ENCODE measurements at regions not wholly inside any gene's neighbourhood (a gene's known extent, or its start where the extent isn't known, plus 50 kb on each side); places are given as distances from the start of the nearest gene placed in this dataset.
A peak's percentile ranks its signal among the peaks of the same experiment; 100 is the strongest.

DNA sequence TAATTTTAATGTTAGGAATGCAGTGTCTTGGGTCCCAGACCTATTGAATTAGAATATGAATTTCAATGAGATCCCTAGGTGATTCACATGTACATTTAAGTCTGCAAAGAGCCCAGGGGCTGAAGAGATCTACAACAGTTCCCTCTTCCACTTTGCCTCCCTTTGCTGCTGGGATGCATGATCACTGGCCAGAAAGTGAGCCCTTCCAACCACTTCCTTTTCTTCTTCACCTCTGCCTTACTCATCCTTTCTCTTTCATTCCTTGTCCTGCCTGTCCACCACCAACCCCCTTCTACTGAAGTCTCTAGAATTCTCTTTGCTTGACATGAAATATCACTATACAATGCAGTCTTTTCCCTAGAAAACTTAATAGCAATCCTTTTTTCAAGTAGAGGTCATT is 222.4 kb upstream of the LRIG1 start:
- intact Hi-C loops (cut with DNase I), result no loop called here
- H3K4me1 ChIP-seq (ENCODE audit: control insufficient read depth, insufficient read depth, low read length), result no peaks in the 10 kb centered on the region
- no peaks in the 10 kb centered on the region for H3K9me3 ChIP-seq (ENCODE audit: control insufficient read depth, low read length)
- no peaks in the 10 kb centered on the region for H3K27me3 ChIP-seq (ENCODE audit: control insufficient read depth, insufficient read depth)
- DNase-seq (no peak), ATAC-seq (no peak)
- no peak overlapping the region for H3K27ac ChIP-seq (ENCODE audit: low read length)
- no peak overlapping the region for H3K4me3 ChIP-seq (ENCODE audit: low read length)

DNA sequence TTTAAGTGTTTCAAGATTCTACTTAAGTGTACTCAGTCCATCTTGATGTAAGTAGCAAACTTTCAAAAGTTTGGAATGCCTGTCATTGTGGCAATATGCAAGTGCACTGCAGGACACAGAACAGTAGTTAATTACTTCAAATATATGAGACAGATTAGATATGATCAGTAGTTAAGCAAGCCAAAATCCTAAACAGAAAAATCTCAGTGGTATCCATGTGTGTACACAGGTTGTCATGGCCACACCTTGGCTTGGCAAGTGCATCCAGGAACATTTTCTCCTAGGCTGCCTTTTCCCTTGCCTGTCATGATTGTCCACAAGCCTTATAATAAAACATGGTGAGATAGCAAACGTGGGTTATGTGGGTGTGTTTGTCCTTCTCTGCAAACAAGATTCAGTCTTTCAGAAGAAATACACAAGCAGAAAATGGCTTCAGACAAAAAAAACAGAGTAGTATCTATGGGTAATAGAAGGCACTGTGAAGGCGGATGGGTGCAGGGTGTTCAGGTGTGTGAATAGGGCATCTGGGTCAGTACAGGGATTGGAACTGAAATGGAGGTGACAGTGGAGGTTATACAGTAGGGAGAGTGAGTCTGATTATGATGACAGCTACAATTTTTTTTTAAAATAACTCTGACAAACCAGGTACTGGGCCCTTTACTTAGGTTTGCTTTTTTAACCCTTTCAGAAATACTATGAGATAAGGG is 229.0 kb upstream of the LRIG1 start:
- no peak for DNase-seq
- ATAC-seq, result no peak
- Histone ChIP-seq H3K9me3 (ENCODE audit: control insufficient read depth, low read length) (no peaks in the 10 kb centered on the region), H3K27ac (ENCODE audit: low read length) (no peak overlapping the region), H3K4me1 (ENCODE audit: control insufficient read depth, insufficient read depth, low read length) (no peaks in the 10 kb centered on the region), H3K4me3 (ENCODE audit: low read length) (no peak overlapping the region), H3K27me3 (ENCODE audit: control insufficient read depth, insufficient read depth) (peaks cover 2% of the 10 kb centered on the region)
- 66% methylated on average over 2 of the region's 2 CpGs for WGBS
- intact Hi-C loops (cut with DNase I), result no loop called here

- Histone ChIP-seq H3K4me1 (ENCODE audit: control insufficient read depth, insufficient read depth, low read length) (no peaks in the 10 kb centered on the region), H3K4me3 (ENCODE audit: low read length) (no peak overlapping the region), H3K27ac (ENCODE audit: low read length) (no peak overlapping the region), H3K9me3 (ENCODE audit: control insufficient read depth, low read length) (no peaks in the 10 kb centered on the region), H3K27me3 (ENCODE audit: control insufficient read depth, insufficient read depth) (peaks cover 2% of the 10 kb centered on the region)
- WGBS, result 70% methylated on average over 7 of the region's 7 CpGs
- intact Hi-C loops (cut with DNase I), result no loop called here
- ATAC-seq (no peak), DNase-seq (no peak)
Measured at GRCh38 chr3:66738625-66739365, 238.0 kb upstream of the LRIG1 start.

GRCh38 chr3:66740260-66740659 is 239.4 kb upstream of the LRIG1 start:
- no peak overlapping the region for H3K4me3 ChIP-seq (ENCODE audit: low read length)
- no peaks in the 10 kb centered on the region for H3K4me1 ChIP-seq (ENCODE audit: control insufficient read depth, insufficient read depth, low read length)
- no peaks in the 10 kb centered on the region for H3K9me3 ChIP-seq (ENCODE audit: control insufficient read depth, low read length)
- 88% methylated on average over 4 of the region's 4 CpGs for WGBS
- no peak for ATAC-seq
- intact Hi-C loops (cut with DNase I), result no loop called here
- no peak overlapping the region for H3K27ac ChIP-seq (ENCODE audit: low read length)
- peaks cover 2% of the 10 kb centered on the region for H3K27me3 ChIP-seq (ENCODE audit: control insufficient read depth, insufficient read depth)
- DNase-seq, result no peak

GRCh38 chr3:66744521-66744920 is 243.7 kb upstream of the LRIG1 start:
- 95% methylated on average over 1 of the region's 1 CpG for WGBS
- no peak for ATAC-seq
- Histone ChIP-seq H3K4me1 (ENCODE audit: control insufficient read depth, insufficient read depth, low read length) (no peaks in the 10 kb centered on the region), H3K4me3 (ENCODE audit: low read length) (no peak overlapping the region), H3K27me3 (ENCODE audit: control insufficient read depth, insufficient read depth) (peaks cover 2% of the 10 kb centered on the region), H3K9me3 (ENCODE audit: control insufficient read depth, low read length) (no peaks in the 10 kb centered on the region), H3K27ac (ENCODE audit: low read length) (no peak overlapping the region)
- intact Hi-C loops (cut with DNase I), result no loop called here
- no peak for DNase-seq

DNA sequence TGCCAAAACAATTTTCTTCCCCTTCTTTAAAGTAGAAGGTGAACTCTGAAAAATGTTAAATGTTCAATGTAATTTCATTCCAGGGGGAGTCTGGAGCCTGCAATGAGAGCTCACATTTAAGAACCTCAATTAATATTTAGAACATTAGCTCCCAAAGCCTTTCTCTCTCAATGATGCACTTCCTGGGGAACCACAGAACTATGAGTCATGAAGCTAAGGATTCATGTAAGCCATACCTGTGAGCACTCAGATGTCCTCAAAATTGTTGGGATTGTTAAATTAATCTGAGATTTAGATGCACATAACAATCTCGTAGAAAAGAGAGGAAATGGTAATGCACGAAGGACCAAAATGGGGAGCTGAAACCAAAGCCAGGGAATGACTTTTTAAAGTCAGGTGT is 244.2 kb upstream of the LRIG1 start:
- intact Hi-C loops (cut with DNase I), result no loop called here
- Histone ChIP-seq H3K4me3 (ENCODE audit: low read length) (no peak overlapping the region), H3K27me3 (ENCODE audit: control insufficient read depth, insufficient read depth) (peaks cover 2% of the 10 kb centered on the region), H3K27ac (ENCODE audit: low read length) (no peak overlapping the region), H3K9me3 (ENCODE audit: control insufficient read depth, low read length) (no peaks in the 10 kb centered on the region), H3K4me1 (ENCODE audit: control insufficient read depth, insufficient read depth, low read length) (no peaks in the 10 kb centered on the region)
- no peak for ATAC-seq
- DNase-seq, result no peak
- WGBS, result 91% methylated on average over 2 of the region's 2 CpGs

GRCh38 chr3:66747261-66747660 is 246.4 kb upstream of the LRIG1 start:
- H3K4me3 ChIP-seq (ENCODE audit: low read length), result no peak overlapping the region
- DNase-seq (no peak), ATAC-seq (no peak)
- no peak overlapping the region for H3K27ac ChIP-seq (ENCODE audit: low read length)
- H3K9me3 ChIP-seq (ENCODE audit: control insufficient read depth, low read length), result no peaks in the 10 kb centered on the region
- no peaks in the 10 kb centered on the region for H3K27me3 ChIP-seq (ENCODE audit: control insufficient read depth, insufficient read depth)
- intact Hi-C loops (cut with DNase I), result no loop called here
- no peaks in the 10 kb centered on the region for H3K4me1 ChIP-seq (ENCODE audit: control insufficient read depth, insufficient read depth, low read length)
- 68% methylated on average over 6 of the region's 6 CpGs for WGBS

GRCh38 chr3:66747696-66748095 is 246.9 kb upstream of the LRIG1 start:
- intact Hi-C loops (cut with DNase I), result no loop called here
- Histone ChIP-seq H3K4me1 (ENCODE audit: control insufficient read depth, insufficient read depth, low read length) (no peaks in the 10 kb centered on the region), H3K9me3 (ENCODE audit: control insufficient read depth, low read length) (no peaks in the 10 kb centered on the region), H3K27me3 (ENCODE audit: control insufficient read depth, insufficient read depth) (no peaks in the 10 kb centered on the region), H3K4me3 (ENCODE audit: low read length) (no peak overlapping the region), H3K27ac (ENCODE audit: low read length) (no peak overlapping the region)
- ATAC-seq, result no peak
- DNase-seq, result no peak
- 66% methylated on average over 4 of the region's 4 CpGs for WGBS

DNA sequence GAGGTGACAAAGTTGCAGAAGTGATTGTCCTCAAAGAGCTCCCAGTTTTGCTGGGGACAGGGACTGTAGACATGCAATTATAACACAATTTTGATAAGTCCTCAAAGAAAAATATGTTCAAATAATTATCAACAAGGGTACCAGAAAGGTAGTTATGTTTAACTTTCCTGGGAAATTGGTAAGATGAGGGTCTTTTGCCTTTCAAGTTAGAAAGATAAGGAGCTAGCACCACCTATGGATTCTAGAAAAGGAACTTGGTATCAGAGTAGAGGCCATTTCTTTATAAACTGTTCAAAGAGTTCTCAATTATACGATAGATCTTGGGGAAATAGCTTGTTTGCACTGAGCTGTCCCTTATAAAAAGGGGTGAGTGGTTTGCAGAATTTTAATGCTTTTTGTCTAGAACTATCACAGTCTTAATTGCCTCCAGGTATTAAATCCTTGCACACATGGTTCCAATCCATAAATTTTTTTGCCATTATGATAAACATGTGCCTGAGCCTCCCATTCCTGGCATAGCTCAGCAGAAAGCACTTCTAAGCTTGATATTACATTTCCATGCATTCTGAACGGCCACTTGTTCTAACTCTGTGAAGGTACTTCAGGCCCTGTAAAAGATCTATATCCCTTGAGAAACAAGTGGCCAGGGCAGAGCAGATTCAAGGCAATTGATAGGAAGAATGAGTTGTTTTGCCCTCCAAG is 247.5 kb upstream of the LRIG1 start:
- Histone ChIP-seq H3K27ac (ENCODE audit: low read length) (no peak overlapping the region), H3K4me1 (ENCODE audit: control insufficient read depth, insufficient read depth, low read length) (no peaks in the 10 kb centered on the region), H3K4me3 (ENCODE audit: low read length) (no peak overlapping the region), H3K9me3 (ENCODE audit: control insufficient read depth, low read length) (no peaks in the 10 kb centered on the region), H3K27me3 (ENCODE audit: control insufficient read depth, insufficient read depth) (no peaks in the 10 kb centered on the region)
- intact Hi-C loops (cut with DNase I), result no loop called here
- WGBS, result 67% methylated on average over 2 of the region's 2 CpGs
- ATAC-seq (no peak), DNase-seq (no peak)

GRCh38 chr3:66751842-66752241 is 246.3 kb upstream of the KBTBD8 start:
- H3K27ac ChIP-seq (ENCODE audit: low read length), result no peak overlapping the region
- peak; percentile 57 to 85 for ATAC-seq

GRCh38 chr3:66753670-66754069 is 244.4 kb upstream of the KBTBD8 start:
- DNase-seq, result no peak
- Histone ChIP-seq H3K9me3 (ENCODE audit: control insufficient read depth, low read length) (no peaks in the 10 kb centered on the region), H3K4me1 (ENCODE audit: control insufficient read depth, insufficient read depth, low read length) (no peaks in the 10 kb centered on the region), H3K27me3 (ENCODE audit: control insufficient read depth, insufficient read depth) (no peaks in the 10 kb centered on the region), H3K27ac (ENCODE audit: low read length) (no peak overlapping the region), H3K4me3 (ENCODE audit: low read length) (no peak overlapping the region)
- intact Hi-C loops (cut with DNase I), result loop anchor here in 1 of 4 donors (10.0 kb wide), 1 partner anchor 349 kb away; no protein-coding TSS in a partner anchor
- ATAC-seq, result peak in 1 of 2 donors; percentile 68

More at GRCh38 chr3:66751842-66752241, 246.3 kb upstream of the KBTBD8 start:
- H3K27me3 ChIP-seq (ENCODE audit: control insufficient read depth, insufficient read depth), result no peaks in the 10 kb centered on the region
- no peak for DNase-seq
- intact Hi-C loops (cut with DNase I), result loop anchor here in 1 of 4 donors (10.0 kb wide), 1 partner anchor 347 kb away; no protein-coding TSS in a partner anchor
- no peak overlapping the region for H3K4me3 ChIP-seq (ENCODE audit: low read length)
- no peaks in the 10 kb centered on the region for H3K4me1 ChIP-seq (ENCODE audit: control insufficient read depth, insufficient read depth, low read length)
- H3K9me3 ChIP-seq (ENCODE audit: control insufficient read depth, low read length), result no peaks in the 10 kb centered on the region
- 74% methylated on average over 3 of the region's 3 CpGs for WGBS

Data from right cardiac atrium (tissue), 5 donors.